OCI-LY1 (cell line): ENCODE measurements at regions not wholly inside any gene's neighbourhood (a gene's known extent, or its start where the extent isn't known, plus 50 kb on each side); places are given as distances from the start of the nearest gene placed in this dataset.
A peak's percentile ranks its signal among the peaks of the same experiment; 100 is the strongest.

Experiments used
- H2AFZ ChIP-seq: fragments of 200-600 bp; sonication (generic), shearing (Covaris generic); 2 replicates; pipeline ENCODE4 v1.6.0; 2014; ENCODE audit warnings: antibody characterized with exemption, mild to moderate bottlenecking, low read length
- H3F3A ChIP-seq: fragments of 200-600 bp; sonication (generic), shearing (Covaris generic); 2 replicates; pipeline ENCODE4 v1.6.0; 2014; ENCODE audit warnings: mild to moderate bottlenecking, antibody characterized with exemption, low read length, moderate library complexity; ENCODE audit not compliant: insufficient read depth
- H3K27ac ChIP-seq: fragments of 200-600 bp; sonication (generic); 2 replicates; pipeline ENCODE4 v1.5.1; 2014; ENCODE audit warnings: low read length, mixed run types, mild to moderate bottlenecking, low read depth; ENCODE audit not compliant: poor library complexity, severe bottlenecking
- H3K27me3 ChIP-seq: fragments of 200-600 bp; sonication (generic); 2 replicates; pipeline ENCODE4 v1.6.0; 2014; ENCODE audit warnings: antibody characterized with exemption, mild to moderate bottlenecking, low read length, moderate library complexity; ENCODE audit not compliant: insufficient read depth
- H3K36me3 ChIP-seq: fragments of 200-600 bp; sonication (generic); 2 replicates; pipeline ENCODE4 v1.6.1; 2014; ENCODE audit warnings: mild to moderate bottlenecking, antibody characterized with exemption, low read length, moderate library complexity, mixed read lengths; ENCODE audit not compliant: insufficient read depth
- H3K4me1 ChIP-seq: fragments of 200-600 bp; sonication (generic); 2 replicates; pipeline ENCODE4 v1.5.1; 2014; ENCODE audit warnings: mild to moderate bottlenecking, low read length, moderate library complexity; ENCODE audit not compliant: insufficient read depth, severe bottlenecking
- H3K4me2 ChIP-seq: fragments of 200-600 bp; sonication (generic), shearing (Covaris generic); 2 replicates; pipeline ENCODE4 v1.6.1; 2014; ENCODE audit warnings: low read length
- H3K4me3 ChIP-seq: fragments of 200-600 bp; sonication (generic); 2 replicates; pipeline ENCODE4 v1.5.1; 2014; ENCODE audit warnings: low read length, low read depth, mild to moderate bottlenecking, mixed read lengths; ENCODE audit not compliant: poor library complexity, severe bottlenecking
- H3K79me2 ChIP-seq: fragments of 200-600 bp; shearing (Covaris generic); 2 replicates; pipeline ENCODE4 v1.6.1; 2016; ENCODE audit warnings: mixed run types, low read length, mixed read lengths; ENCODE audit not compliant: insufficient read depth
- H3K9ac ChIP-seq: fragments of 200-600 bp; sonication (generic), shearing (Covaris generic); 2 replicates; pipeline ENCODE4 v1.6.1; 2014; ENCODE audit warnings: mild to moderate bottlenecking, low read length, mixed read lengths
- H3K9me2 ChIP-seq: fragments of 200-600 bp; sonication (generic), shearing (Covaris generic); 2 replicates; pipeline ENCODE4 v1.6.1; 2014; ENCODE audit warnings: low read depth, mild to moderate bottlenecking, low read length, mixed read lengths
- H3K9me3 ChIP-seq: fragments of 200-600 bp; shearing (Covaris generic); 2 replicates; pipeline ENCODE4 v1.6.1; 2014; ENCODE audit warnings: low read length, mixed read lengths
- H4K20me1 ChIP-seq: fragments of 200-600 bp; sonication (generic), shearing (Covaris generic); 2 replicates; pipeline ENCODE4 v1.6.0; 2016; ENCODE audit warnings: mild to moderate bottlenecking, low read length; ENCODE audit not compliant: insufficient read depth
- EZH2 ChIP-seq: fragments of 200-600 bp; sonication (generic), shearing (Covaris generic); IDR thresholded peaks from 2 replicates; pipeline ENCODE4 v1.8.0; 2017; ENCODE audit warnings: borderline replicate concordance, mixed run types, mild to moderate bottlenecking, antibody characterized with exemption, low read length, moderate library complexity, mixed read lengths
- TF ChIP-seq, protein P1 (sequence below): fragments of 200-600 bp; sonication (generic), shearing (Covaris generic); IDR thresholded peaks from 2 replicates; pipeline ENCODE4 v1.5.1; 2017; ENCODE audit warnings: mild to moderate bottlenecking, antibody characterized with exemption, low read length, moderate library complexity, mixed read lengths

DNA sequence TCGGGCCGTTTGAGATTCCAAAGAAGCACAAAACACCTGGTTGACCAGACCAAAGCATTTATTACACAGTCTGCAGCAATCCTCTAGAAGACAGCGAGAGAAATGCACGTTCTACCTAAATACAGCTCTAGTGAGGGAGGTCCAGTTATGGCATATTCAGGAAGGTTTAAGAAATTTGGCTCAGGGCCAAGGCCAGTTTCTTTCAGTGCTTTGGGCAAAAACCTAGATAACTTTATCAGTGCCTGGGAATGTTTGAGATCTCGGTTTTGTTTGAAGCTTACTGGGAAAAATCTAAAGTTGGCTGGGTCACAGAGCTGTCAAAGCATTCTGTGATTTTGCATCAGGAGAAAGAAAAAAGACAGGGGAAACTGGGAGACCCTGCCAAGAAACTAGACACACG, 514.0 kb upstream of the TMPRSS15 start:
- Histone ChIP-seq H3K4me3 (no peak overlapping the region), H3F3A (no peaks in the 10 kb centered on the region), H3K4me2 (no peak overlapping the region), H4K20me1 (no peaks in the 10 kb centered on the region), H3K9me2 (no peaks in the 10 kb centered on the region), H2AFZ (no peak overlapping the region), H3K27me3 (no peaks in the 10 kb centered on the region), H3K27ac (no peak overlapping the region), H3K9me3 (no peaks in the 10 kb centered on the region), H3K4me1 (no peaks in the 10 kb centered on the region), H3K36me3 (no peaks in the 10 kb centered on the region), H3K79me2 (no peaks in the 10 kb centered on the region), H3K9ac (no peak overlapping the region)
- TF ChIP-seq, protein P1, sequence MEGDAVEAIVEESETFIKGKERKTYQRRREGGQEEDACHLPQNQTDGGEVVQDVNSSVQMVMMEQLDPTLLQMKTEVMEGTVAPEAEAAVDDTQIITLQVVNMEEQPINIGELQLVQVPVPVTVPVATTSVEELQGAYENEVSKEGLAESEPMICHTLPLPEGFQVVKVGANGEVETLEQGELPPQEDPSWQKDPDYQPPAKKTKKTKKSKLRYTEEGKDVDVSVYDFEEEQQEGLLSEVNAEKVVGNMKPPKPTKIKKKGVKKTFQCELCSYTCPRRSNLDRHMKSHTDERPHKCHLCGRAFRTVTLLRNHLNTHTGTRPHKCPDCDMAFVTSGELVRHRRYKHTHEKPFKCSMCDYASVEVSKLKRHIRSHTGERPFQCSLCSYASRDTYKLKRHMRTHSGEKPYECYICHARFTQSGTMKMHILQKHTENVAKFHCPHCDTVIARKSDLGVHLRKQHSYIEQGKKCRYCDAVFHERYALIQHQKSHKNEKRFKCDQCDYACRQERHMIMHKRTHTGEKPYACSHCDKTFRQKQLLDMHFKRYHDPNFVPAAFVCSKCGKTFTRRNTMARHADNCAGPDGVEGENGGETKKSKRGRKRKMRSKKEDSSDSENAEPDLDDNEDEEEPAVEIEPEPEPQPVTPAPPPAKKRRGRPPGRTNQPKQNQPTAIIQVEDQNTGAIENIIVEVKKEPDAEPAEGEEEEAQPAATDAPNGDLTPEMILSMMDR, result no peak
- TF ChIP-seq EZH2, result no peak

DNA sequence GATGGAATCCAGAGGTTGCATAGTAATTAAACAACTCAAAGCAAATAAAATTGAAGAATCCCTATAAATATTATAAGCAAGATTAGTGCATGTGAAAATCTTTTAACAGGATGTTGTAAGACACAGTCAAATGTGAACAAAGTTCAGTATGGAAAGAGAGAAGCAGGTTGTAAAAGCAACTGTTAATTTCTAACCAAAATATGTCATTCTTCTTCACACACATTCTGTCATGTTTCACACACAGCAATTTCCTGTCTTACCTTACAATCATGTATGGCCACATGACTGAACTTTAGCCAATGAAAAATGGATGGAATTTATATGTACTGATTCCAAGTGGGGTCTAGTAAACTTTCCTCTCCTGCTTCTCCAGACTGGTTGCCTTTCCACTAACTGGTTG, 527.7 kb upstream of the TMPRSS15 start:
- no peak for TF ChIP-seq EZH2
- TF ChIP-seq, protein P1, result no peak
- no peaks in the 10 kb centered on the region for H3K9me3 ChIP-seq

DNA sequence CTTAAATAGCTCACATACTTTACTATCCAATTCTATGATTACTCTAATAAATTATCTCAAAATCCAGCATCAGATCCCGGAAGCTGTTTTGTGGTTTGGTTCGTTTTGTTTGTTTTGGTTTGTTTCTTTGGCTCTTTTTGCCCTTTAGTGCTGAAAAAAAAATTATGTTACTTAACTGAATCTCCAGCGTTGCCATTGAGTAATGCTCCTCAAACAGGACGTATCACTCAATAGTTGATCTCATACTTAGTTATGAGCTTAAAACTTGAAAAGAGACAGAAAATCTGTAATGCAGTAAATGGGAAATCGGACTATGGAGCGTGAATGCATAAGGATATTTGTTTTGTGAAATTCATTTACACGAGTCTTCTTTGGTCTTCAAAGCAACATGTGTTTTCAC, 533.8 kb upstream of the TMPRSS15 start:
- Histone ChIP-seq H3K36me3 (no peaks in the 10 kb centered on the region), H3K79me2 (no peaks in the 10 kb centered on the region), H3K27ac (no peak overlapping the region), H3K9ac (no peak overlapping the region), H3K9me2 (no peaks in the 10 kb centered on the region), H3F3A (no peaks in the 10 kb centered on the region), H3K4me2 (peak overlapping the region; percentile 26; the same call in 1 of the 2 replicates), H3K9me3 (no peaks in the 10 kb centered on the region), H3K4me3 (no peak overlapping the region), H4K20me1 (no peaks in the 10 kb centered on the region), H2AFZ (no peak overlapping the region), H3K27me3 (no peaks in the 10 kb centered on the region), H3K4me1 (no peaks in the 10 kb centered on the region)
- TF ChIP-seq, protein P1, result no peak
- no peak for TF ChIP-seq EZH2

More for the DNA sequence above, 527.7 kb upstream of the TMPRSS15 start:
- Histone ChIP-seq H3K27ac (no peak overlapping the region), H3K79me2 (no peaks in the 10 kb centered on the region), H3K27me3 (no peaks in the 10 kb centered on the region), H2AFZ (no peak overlapping the region), H3F3A (no peaks in the 10 kb centered on the region), H3K4me1 (no peaks in the 10 kb centered on the region), H3K4me2 (no peak overlapping the region), H3K9ac (no peak overlapping the region), H4K20me1 (no peaks in the 10 kb centered on the region), H3K4me3 (no peak overlapping the region), H3K36me3 (no peaks in the 10 kb centered on the region), H3K9me2 (no peaks in the 10 kb centered on the region)
